ENCODE measurements at regions not wholly inside any gene's neighbourhood (a gene's known extent, or its start where the extent isn't known, plus 50 kb on each side); places are given as distances from the start of the nearest gene placed in this dataset.

- no peak for TF ChIP-seq EZH2 (IDR thresholded peaks at IDR 0.05; ENCODE audit: borderline replicate concordance, low read depth, low read length, severe bottlenecking)
- TF ChIP-seq, protein P1, sequence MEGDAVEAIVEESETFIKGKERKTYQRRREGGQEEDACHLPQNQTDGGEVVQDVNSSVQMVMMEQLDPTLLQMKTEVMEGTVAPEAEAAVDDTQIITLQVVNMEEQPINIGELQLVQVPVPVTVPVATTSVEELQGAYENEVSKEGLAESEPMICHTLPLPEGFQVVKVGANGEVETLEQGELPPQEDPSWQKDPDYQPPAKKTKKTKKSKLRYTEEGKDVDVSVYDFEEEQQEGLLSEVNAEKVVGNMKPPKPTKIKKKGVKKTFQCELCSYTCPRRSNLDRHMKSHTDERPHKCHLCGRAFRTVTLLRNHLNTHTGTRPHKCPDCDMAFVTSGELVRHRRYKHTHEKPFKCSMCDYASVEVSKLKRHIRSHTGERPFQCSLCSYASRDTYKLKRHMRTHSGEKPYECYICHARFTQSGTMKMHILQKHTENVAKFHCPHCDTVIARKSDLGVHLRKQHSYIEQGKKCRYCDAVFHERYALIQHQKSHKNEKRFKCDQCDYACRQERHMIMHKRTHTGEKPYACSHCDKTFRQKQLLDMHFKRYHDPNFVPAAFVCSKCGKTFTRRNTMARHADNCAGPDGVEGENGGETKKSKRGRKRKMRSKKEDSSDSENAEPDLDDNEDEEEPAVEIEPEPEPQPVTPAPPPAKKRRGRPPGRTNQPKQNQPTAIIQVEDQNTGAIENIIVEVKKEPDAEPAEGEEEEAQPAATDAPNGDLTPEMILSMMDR (IDR thresholded peaks at IDR 0.05; ENCODE audit: extremely low read depth in 1 of 2, insufficient read depth in 1 of 2, low read depth in 1 of 2, low read length in 2 of 2): no peak
- TF ChIP-seq JUN (IDR thresholded peaks at IDR 0.05; ENCODE audit: borderline replicate concordance, insufficient read depth, insufficient read length, low read depth): no peak
- TF ChIP-seq POLR2AphosphoS5 (IDR thresholded peaks at IDR 0.05; ENCODE audit: insufficient read depth, low read depth, low read length): no peak
- no peak for TF ChIP-seq MAX (IDR thresholded peaks at IDR 0.05; ENCODE audit: insufficient read depth, insufficient read length)
Measured at GRCh38 chr3:127420829-127421228, 133.0 kb upstream of the PRR20G start.

All from endothelial cell of umbilical vein (primary cell).